Adrenal gland (tissue), 5 donors: ENCODE measurements at regions not wholly inside any gene's neighbourhood (a gene's known extent, or its start where the extent isn't known, plus 50 kb on each side); places are given as distances from the start of the nearest gene placed in this dataset.

ENCODE experiments used
- POLR2A ChIP-seq, 2 donors: fragments of 450-650 bp; IDR thresholded peaks; one replicate each; pipeline ENCODE4 v1.6.1; 2017; ENCODE audit warnings: antibody characterized with exemption in 2 of 2, mild to moderate bottlenecking in 2 of 2, moderate library complexity in 1 of 2
- TF ChIP-seq, protein P1 (sequence below), 6 experiments: fragments of 450-650 bp in 4 of 6; fragments of 200-600 bp in 2 of 6; sonication (generic) in 1 of 6; IDR thresholded peaks; 1 replicate in 5 of 6; 2 replicates in 1 of 6; pipeline versions ENCODE4 v1.5.1 to v1.8.0; 2016 to 2021; ENCODE audit warnings: antibody characterized with exemption in 6 of 6, mild to moderate bottlenecking in 2 of 6, moderate library complexity in 1 of 6
- donor health status: DM: no; HTN: no; CAD: no.

DNA sequence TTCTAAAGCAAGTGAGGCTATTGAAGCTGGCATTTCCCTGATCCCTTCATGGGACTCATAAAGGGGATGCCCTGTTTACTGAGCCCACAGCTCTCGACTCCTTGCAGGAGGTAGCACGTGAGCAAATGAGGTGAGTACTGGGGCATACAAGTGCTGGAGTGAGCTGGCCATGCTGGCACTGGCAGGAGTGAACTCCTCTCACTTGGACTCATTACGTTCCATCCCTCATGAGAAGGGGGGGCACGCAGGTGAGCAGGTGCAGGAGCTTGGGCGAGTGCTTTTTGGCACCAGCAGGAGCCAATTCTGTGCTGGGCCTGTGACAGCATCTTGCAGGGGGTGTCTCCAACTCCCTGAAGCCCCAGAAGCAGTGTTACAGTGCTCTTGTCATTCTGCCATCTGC, 337.1 kb upstream of the CA10 start:
- TF ChIP-seq, protein P1, sequence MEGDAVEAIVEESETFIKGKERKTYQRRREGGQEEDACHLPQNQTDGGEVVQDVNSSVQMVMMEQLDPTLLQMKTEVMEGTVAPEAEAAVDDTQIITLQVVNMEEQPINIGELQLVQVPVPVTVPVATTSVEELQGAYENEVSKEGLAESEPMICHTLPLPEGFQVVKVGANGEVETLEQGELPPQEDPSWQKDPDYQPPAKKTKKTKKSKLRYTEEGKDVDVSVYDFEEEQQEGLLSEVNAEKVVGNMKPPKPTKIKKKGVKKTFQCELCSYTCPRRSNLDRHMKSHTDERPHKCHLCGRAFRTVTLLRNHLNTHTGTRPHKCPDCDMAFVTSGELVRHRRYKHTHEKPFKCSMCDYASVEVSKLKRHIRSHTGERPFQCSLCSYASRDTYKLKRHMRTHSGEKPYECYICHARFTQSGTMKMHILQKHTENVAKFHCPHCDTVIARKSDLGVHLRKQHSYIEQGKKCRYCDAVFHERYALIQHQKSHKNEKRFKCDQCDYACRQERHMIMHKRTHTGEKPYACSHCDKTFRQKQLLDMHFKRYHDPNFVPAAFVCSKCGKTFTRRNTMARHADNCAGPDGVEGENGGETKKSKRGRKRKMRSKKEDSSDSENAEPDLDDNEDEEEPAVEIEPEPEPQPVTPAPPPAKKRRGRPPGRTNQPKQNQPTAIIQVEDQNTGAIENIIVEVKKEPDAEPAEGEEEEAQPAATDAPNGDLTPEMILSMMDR (IDR thresholded peaks at IDR 0.05): no peak
- TF ChIP-seq POLR2A (IDR thresholded peaks at IDR 0.05): no peak
